ENCODE measurements at regions not wholly inside any gene's neighbourhood (a gene's known extent, or its start where the extent isn't known, plus 50 kb on each side); places are given as distances from the start of the nearest gene placed in this dataset.

GRCh38 chr2:64345998-64346397 is 108.0 kb upstream of the LGALSL start:
- no peak for TF ChIP-seq EZH2 (IDR thresholded peaks at IDR 0.05; ENCODE audit: borderline replicate concordance, insufficient read depth, low read depth, low read length, poor library complexity, severe bottlenecking)
- TF ChIP-seq, protein P1, sequence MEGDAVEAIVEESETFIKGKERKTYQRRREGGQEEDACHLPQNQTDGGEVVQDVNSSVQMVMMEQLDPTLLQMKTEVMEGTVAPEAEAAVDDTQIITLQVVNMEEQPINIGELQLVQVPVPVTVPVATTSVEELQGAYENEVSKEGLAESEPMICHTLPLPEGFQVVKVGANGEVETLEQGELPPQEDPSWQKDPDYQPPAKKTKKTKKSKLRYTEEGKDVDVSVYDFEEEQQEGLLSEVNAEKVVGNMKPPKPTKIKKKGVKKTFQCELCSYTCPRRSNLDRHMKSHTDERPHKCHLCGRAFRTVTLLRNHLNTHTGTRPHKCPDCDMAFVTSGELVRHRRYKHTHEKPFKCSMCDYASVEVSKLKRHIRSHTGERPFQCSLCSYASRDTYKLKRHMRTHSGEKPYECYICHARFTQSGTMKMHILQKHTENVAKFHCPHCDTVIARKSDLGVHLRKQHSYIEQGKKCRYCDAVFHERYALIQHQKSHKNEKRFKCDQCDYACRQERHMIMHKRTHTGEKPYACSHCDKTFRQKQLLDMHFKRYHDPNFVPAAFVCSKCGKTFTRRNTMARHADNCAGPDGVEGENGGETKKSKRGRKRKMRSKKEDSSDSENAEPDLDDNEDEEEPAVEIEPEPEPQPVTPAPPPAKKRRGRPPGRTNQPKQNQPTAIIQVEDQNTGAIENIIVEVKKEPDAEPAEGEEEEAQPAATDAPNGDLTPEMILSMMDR (IDR thresholded peaks at IDR 0.05), result no peak
- Mint-ChIP-seq H3K27me3 (no peaks in the 10 kb centered on the region), H3K27ac (no peak overlapping the region), H3K9me3 (ENCODE audit: insufficient read depth) (no peaks in the 10 kb centered on the region), H3K4me3 (no peak overlapping the region), H3K4me1 (peaks cover 2% of the 10 kb centered on the region)
- no peak overlapping the region for H3K4me3 ChIP-seq (ENCODE audit: control extremely low read depth in 1 of 5, extremely low read depth in 1 of 5, insufficient read depth in 1 of 5, low read depth in 2 of 5, low read length in 4 of 5)
- no peak for ATAC-seq (ENCODE audit: low read depth)
- no peak overlapping the region for H2AFZ ChIP-seq (ENCODE audit: insufficient read depth, low read depth, low read length, poor library complexity, severe bottlenecking)
- no peaks in the 10 kb centered on the region for H3K9me3 ChIP-seq (ENCODE audit: control extremely low read depth in 1 of 3, control insufficient read depth in 2 of 3, insufficient read depth in 1 of 3, low read length in 2 of 3)
- no peak for DNase-seq
- POLR2A ChIA-PET, result no interaction called here
- H3K9ac ChIP-seq (ENCODE audit: low read length), result no peak overlapping the region
- no peak overlapping the region for H3K27ac ChIP-seq (ENCODE audit: low read length in 2 of 2)
- H3K4me2 ChIP-seq (replicated peaks; ENCODE audit: low read depth, low read length, poor library complexity, severe bottlenecking), result no peak overlapping the region
- CTCF ChIA-PET, result interaction anchor here (0.6 to 3.9 kb wide), 2 partner anchors 16 to 484 kb away, joined by 3 to 19 read pairs; no protein-coding TSS in a partner anchor
- no CpG with 5 or more reads among the region's 2 CpGs for WGBS (ENCODE audit: insufficient coverage)
- intact Hi-C loops (cut with micrococcal nuclease), result no loop called here
- no peaks in the 10 kb centered on the region for H3K79me2 ChIP-seq (ENCODE audit: control insufficient read depth, insufficient read depth, low read length)
- no peaks in the 10 kb centered on the region for H4K20me1 ChIP-seq (ENCODE audit: control insufficient read depth, insufficient read depth, low read length, poor library complexity, severe bottlenecking)
- no peaks in the 10 kb centered on the region for H3K4me1 ChIP-seq (ENCODE audit: control insufficient read depth in 2 of 2, insufficient read depth in 2 of 2, low read length in 2 of 2)
- H3K27me3 ChIP-seq (replicated peaks in 1 of 4; ENCODE audit: control extremely low read depth in 1 of 4, control insufficient read depth in 3 of 4, insufficient read depth in 4 of 4, low read length in 3 of 4), result peaks cover 0 to 2% (median 0%) of the 10 kb centered on the region in 4 experiments
- H3K36me3 ChIP-seq (replicated peaks in 1 of 2; ENCODE audit: control extremely low read depth in 1 of 2, control insufficient read depth in 1 of 2, extremely low read depth in 1 of 2, insufficient read depth in 2 of 2, low read length in 1 of 2), result no peaks in the 10 kb centered on the region

DNA sequence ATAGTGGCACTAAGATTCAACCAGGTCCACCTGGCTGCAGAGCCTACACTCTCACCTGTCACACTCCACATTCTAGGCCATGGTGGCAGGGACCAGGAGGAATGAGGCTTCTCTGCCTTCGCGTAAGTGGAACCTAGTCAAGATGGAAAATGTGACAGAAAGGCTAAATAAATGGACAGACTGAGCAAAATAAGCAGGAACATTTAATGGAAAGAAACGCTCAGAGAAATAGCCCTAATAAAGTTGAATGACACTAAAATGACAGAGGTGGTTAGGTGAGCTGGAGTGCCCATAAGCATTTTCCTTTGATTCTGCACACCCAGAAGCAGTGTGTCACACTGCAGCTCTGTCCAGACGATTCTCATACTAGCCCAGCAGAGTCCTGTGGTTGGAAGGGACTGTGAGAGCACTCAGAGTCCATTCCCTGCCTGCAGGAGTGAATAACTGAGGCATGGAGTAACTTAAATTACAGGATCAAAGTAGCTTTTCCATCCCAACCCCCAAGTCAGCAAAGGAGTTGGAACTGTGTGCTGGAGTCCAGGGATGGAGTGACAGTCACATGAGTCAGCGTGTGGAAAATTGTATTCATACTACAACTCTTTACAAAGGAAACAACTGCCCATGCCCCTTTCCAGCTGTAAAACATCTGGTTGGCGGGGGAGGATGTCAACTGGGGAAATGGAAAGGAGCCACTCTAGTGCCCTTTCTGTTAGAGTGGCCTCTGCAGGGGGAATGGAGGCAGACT is 105.4 kb upstream of the LGALSL start:
- no peaks in the 10 kb centered on the region for H3K9me3 Mint-ChIP-seq (ENCODE audit: insufficient read depth)
- H3K4me1 Mint-ChIP-seq, result no peaks in the 10 kb centered on the region
- CTCF ChIA-PET, result interaction anchor here (1.5 kb wide), 1 partner anchor 18 kb away, joined by 5 read pairs; no protein-coding TSS in a partner anchor
- H3K36me3 ChIP-seq (replicated peaks in 1 of 2; ENCODE audit: control extremely low read depth in 1 of 2, control insufficient read depth in 1 of 2, extremely low read depth in 1 of 2, insufficient read depth in 2 of 2, low read length in 1 of 2), result no peaks in the 10 kb centered on the region
- TF ChIP-seq, protein P1 (IDR thresholded peaks at IDR 0.05), result no peak
- no peak for TF ChIP-seq EZH2 (IDR thresholded peaks at IDR 0.05; ENCODE audit: borderline replicate concordance, insufficient read depth, low read depth, low read length, poor library complexity, severe bottlenecking)
- no peaks in the 10 kb centered on the region for H3K79me2 ChIP-seq (ENCODE audit: control insufficient read depth, insufficient read depth, low read length)
- POLR2A ChIA-PET, result no interaction called here
- no peak for DNase-seq
- no peak overlapping the region for H3K9ac ChIP-seq (ENCODE audit: low read length)
- no peak for ATAC-seq (ENCODE audit: low read depth)
- H3K27me3 ChIP-seq (replicated peaks in 1 of 4; ENCODE audit: control extremely low read depth in 1 of 4, control insufficient read depth in 3 of 4, insufficient read depth in 4 of 4, low read length in 3 of 4), result peaks cover 0 to 2% (median 0%) of the 10 kb centered on the region in 4 experiments
- H3K9me3 ChIP-seq (ENCODE audit: control extremely low read depth in 1 of 3, control insufficient read depth in 2 of 3, insufficient read depth in 1 of 3, low read length in 2 of 3), result peaks cover 0 to 10% (median 0%) of the 10 kb centered on the region in 3 donors
- no peak overlapping the region for H3K27ac ChIP-seq (ENCODE audit: low read length in 2 of 2)
- 97% methylated on average over 4 of the region's 6 CpGs for WGBS (ENCODE audit: insufficient coverage)
- H3K27ac Mint-ChIP-seq, result no peak overlapping the region
- H3K27me3 Mint-ChIP-seq, result no peaks in the 10 kb centered on the region
- no peak overlapping the region for H3K4me3 Mint-ChIP-seq
- no peak overlapping the region for H3K4me3 ChIP-seq (ENCODE audit: control extremely low read depth in 1 of 5, extremely low read depth in 1 of 5, insufficient read depth in 1 of 5, low read depth in 2 of 5, low read length in 4 of 5)
- H3K4me2 ChIP-seq (replicated peaks; ENCODE audit: low read depth, low read length, poor library complexity, severe bottlenecking), result no peak overlapping the region
- H4K20me1 ChIP-seq (ENCODE audit: control insufficient read depth, insufficient read depth, low read length, poor library complexity, severe bottlenecking), result no peaks in the 10 kb centered on the region
- no peaks in the 10 kb centered on the region for H3K4me1 ChIP-seq (ENCODE audit: control insufficient read depth in 2 of 2, insufficient read depth in 2 of 2, low read length in 2 of 2)
- intact Hi-C loops (cut with micrococcal nuclease), result no loop called here
- H2AFZ ChIP-seq (ENCODE audit: insufficient read depth, low read depth, low read length, poor library complexity, severe bottlenecking), result no peak overlapping the region

Measured in B cell (primary cell).